ENCODE measurements at regions not wholly inside any gene's neighbourhood (a gene's known extent, or its start where the extent isn't known, plus 50 kb on each side); places are given as distances from the start of the nearest gene placed in this dataset.

- WGBS (ENCODE audit: insufficient coverage), result 86% methylated on average over 4 of the region's 4 CpGs
- Mint-ChIP-seq H3K4me3 (no peak overlapping the region), H3K4me1 (no peaks in the 10 kb centered on the region)
Measured at GRCh38 chr12:22115711-22116110, 69.7 kb downstream of the CMAS start.

GRCh38 chr12:22116376-22116775, 70.4 kb downstream of the CMAS start:
- Histone ChIP-seq H3K4me3 (ENCODE audit: low read length) (no peak overlapping the region), H3K36me3 (ENCODE audit: control insufficient read depth, insufficient read depth, low read length) (no peaks in the 10 kb centered on the region), H3K4me1 (ENCODE audit: control insufficient read depth, insufficient read depth, low read length) (no peaks in the 10 kb centered on the region), H3K27me3 (ENCODE audit: control insufficient read depth, insufficient read depth, low read length) (no peaks in the 10 kb centered on the region), H3K27ac (ENCODE audit: low read length) (no peak overlapping the region), H3K9me3 (ENCODE audit: control insufficient read depth, insufficient read depth, low read length) (no peaks in the 10 kb centered on the region)
- intact Hi-C loops (cut with micrococcal nuclease), result no loop called here
- Mint-ChIP-seq H3K4me3 (no peak overlapping the region), H3K36me3 (no peaks in the 10 kb centered on the region), H3K9me3 (no peaks in the 10 kb centered on the region), H3K27me3 (ENCODE audit: low read depth in 2 of 2) (peaks cover 0 to 8% of the 10 kb centered on the region in 2 donors), H3K27ac (no peak overlapping the region), H3K4me1 (no peaks in the 10 kb centered on the region)
- WGBS (ENCODE audit: insufficient coverage), result 80% methylated on average over 4 of the region's 5 CpGs
- no peak for TF ChIP-seq CTCF (IDR thresholded peaks at IDR 0.05)
- DNase-seq, result no peak
- no peak for ATAC-seq

More at GRCh38 chr12:22115711-22116110, 69.7 kb downstream of the CMAS start:
- H3K4me1 ChIP-seq (ENCODE audit: control insufficient read depth, insufficient read depth, low read length), result no peaks in the 10 kb centered on the region
- no peak overlapping the region for H3K27ac ChIP-seq (ENCODE audit: low read length)
- H3K9me3 Mint-ChIP-seq, result no peaks in the 10 kb centered on the region
- H3K36me3 ChIP-seq (ENCODE audit: control insufficient read depth, insufficient read depth, low read length), result no peaks in the 10 kb centered on the region
- no peak overlapping the region for H3K27ac Mint-ChIP-seq
- TF ChIP-seq CTCF (IDR thresholded peaks at IDR 0.05), result no peak
- DNase-seq (no peak), ATAC-seq (no peak)
- H3K4me3 ChIP-seq (ENCODE audit: low read length), result no peak overlapping the region
- no peaks in the 10 kb centered on the region for H3K9me3 ChIP-seq (ENCODE audit: control insufficient read depth, insufficient read depth, low read length)
- peaks cover 0 to 8% of the 10 kb centered on the region in 2 donors for H3K27me3 Mint-ChIP-seq (ENCODE audit: low read depth in 2 of 2)
- no peaks in the 10 kb centered on the region for H3K27me3 ChIP-seq (ENCODE audit: control insufficient read depth, insufficient read depth, low read length)
- H3K36me3 Mint-ChIP-seq, result no peaks in the 10 kb centered on the region
- intact Hi-C loops (cut with micrococcal nuclease), result no loop called here

DNA sequence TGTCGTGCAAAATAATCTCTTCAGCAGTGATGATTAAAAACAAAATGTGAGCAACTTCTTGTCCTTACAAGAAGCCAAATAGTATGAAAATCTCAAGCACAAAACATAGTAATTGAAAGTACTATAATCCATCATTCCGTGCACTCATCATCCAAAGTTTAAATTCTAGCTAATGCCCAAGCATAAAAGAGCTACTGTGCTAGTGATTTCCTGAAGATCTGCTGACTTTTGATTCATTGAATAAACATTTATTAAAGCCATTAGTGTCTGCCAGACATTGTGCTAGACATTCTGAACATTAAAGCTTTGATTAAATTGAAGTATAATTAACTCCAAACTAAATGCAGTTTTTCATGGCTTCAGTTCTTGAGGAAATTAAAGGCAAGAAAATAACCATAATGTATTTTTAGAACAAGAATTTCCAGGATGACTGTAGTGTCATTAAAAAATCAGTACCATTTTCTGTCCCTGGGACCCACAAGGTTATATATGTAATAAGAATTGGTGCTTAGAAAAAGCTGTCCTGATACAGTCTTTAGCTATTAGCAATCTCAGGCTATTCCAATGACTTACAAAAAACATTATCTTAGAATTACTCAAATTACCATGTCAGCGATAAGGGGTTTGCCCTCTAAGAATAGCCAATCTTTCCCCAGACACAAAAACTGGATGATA, 71.7 kb downstream of the CMAS start:
- 83% methylated on average over 3 of the region's 3 CpGs for WGBS (ENCODE audit: insufficient coverage)
- Histone ChIP-seq H3K4me1 (ENCODE audit: control insufficient read depth, insufficient read depth, low read length) (no peaks in the 10 kb centered on the region), H3K27me3 (ENCODE audit: control insufficient read depth, insufficient read depth, low read length) (no peaks in the 10 kb centered on the region), H3K27ac (ENCODE audit: low read length) (no peak overlapping the region), H3K36me3 (ENCODE audit: control insufficient read depth, insufficient read depth, low read length) (no peaks in the 10 kb centered on the region), H3K9me3 (ENCODE audit: control insufficient read depth, insufficient read depth, low read length) (no peaks in the 10 kb centered on the region), H3K4me3 (ENCODE audit: low read length) (no peak overlapping the region)
- H3K27ac Mint-ChIP-seq, result no peak overlapping the region
- no peaks in the 10 kb centered on the region for H3K36me3 Mint-ChIP-seq
- peaks cover 0 to 8% of the 10 kb centered on the region in 2 donors for H3K27me3 Mint-ChIP-seq (ENCODE audit: low read depth in 2 of 2)
- ATAC-seq, result no peak
- no peaks in the 10 kb centered on the region for H3K9me3 Mint-ChIP-seq
- intact Hi-C loops (cut with micrococcal nuclease), result no loop called here
- H3K4me1 Mint-ChIP-seq, result no peaks in the 10 kb centered on the region
- DNase-seq, result no peak
- H3K4me3 Mint-ChIP-seq, result no peak overlapping the region
- no peak for TF ChIP-seq CTCF (IDR thresholded peaks at IDR 0.05)

DNA sequence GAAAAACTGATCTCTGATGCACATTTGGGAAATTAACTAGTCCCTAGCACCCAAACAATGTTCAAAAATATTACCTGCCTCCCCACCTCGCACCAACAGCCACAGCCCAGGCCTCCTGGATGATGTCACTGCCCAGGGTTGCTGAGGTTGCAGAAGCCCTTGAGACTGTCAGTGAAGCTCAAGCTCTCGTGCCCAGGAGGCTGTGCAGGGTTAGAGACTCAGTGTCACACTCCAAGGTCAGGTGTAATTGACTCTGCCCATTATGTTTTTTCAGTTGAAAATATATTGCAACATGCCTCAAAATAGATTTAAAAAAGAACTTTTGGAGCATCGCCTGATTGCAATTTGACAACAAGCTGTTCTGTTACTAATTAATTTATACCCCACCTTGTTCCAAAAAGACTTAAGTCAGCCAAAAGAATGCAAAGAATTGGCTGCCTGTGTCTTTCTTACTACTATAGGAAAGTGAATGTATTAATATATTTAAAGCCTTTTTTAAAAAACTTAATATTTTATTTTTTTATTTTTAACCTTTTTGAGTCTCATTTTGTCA, 72.3 kb downstream of the CMAS start:
- no peaks in the 10 kb centered on the region for H3K4me1 Mint-ChIP-seq
- no peaks in the 10 kb centered on the region for H3K9me3 ChIP-seq (ENCODE audit: control insufficient read depth, insufficient read depth, low read length)
- H3K4me3 ChIP-seq (ENCODE audit: low read length), result no peak overlapping the region
- H3K27ac ChIP-seq (ENCODE audit: low read length), result no peak overlapping the region
- H3K27me3 ChIP-seq (ENCODE audit: control insufficient read depth, insufficient read depth, low read length), result no peaks in the 10 kb centered on the region
- no peaks in the 10 kb centered on the region for H3K36me3 Mint-ChIP-seq
- TF ChIP-seq CTCF (IDR thresholded peaks at IDR 0.05), result no peak
- 65% methylated on average over 3 of the region's 3 CpGs for WGBS (ENCODE audit: insufficient coverage)
- no peaks in the 10 kb centered on the region for H3K4me1 ChIP-seq (ENCODE audit: control insufficient read depth, insufficient read depth, low read length)
- DNase-seq (no peak), ATAC-seq (no peak)
- no peaks in the 10 kb centered on the region for H3K9me3 Mint-ChIP-seq
- intact Hi-C loops (cut with micrococcal nuclease), result no loop called here
- no peaks in the 10 kb centered on the region for H3K36me3 ChIP-seq (ENCODE audit: control insufficient read depth, insufficient read depth, low read length)
- H3K27me3 Mint-ChIP-seq (ENCODE audit: low read depth in 2 of 2), result peaks cover 0 to 8% of the 10 kb centered on the region in 2 donors
- H3K4me3 Mint-ChIP-seq, result no peak overlapping the region
- no peak overlapping the region for H3K27ac Mint-ChIP-seq

Measured in natural killer cell (primary cell).